ENCODE measurements at regions not wholly inside any gene's neighbourhood (a gene's known extent, or its start where the extent isn't known, plus 50 kb on each side); places are given as distances from the start of the nearest gene placed in this dataset.

DNA sequence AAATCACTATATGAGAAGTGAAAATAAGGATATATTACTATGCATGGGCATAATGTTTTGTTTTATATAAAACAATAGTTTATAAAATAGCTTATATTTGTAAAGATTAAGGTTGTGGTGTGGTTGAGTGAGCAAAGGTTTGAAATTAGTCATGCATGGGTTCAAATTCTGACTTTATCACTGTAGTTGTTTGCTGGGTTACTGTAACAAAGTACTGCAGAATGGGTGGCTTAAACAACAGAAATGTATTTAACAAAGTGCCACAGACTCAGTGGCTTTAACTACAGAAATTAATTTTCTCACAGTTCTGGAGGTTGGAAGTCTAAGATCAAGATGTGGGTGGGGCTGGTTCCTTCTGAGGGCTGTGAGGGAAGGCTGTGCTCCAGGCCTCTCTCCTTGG is 184.8 kb upstream of the THRB start (continued):
- TF ChIP-seq CTBP2 (IDR thresholded peaks at IDR 0.05; ENCODE audit: borderline replicate concordance, insufficient read depth, insufficient read length, low read length): no peak

Data from H1 (cell line).